ENCODE measurements at regions not wholly inside any gene's neighbourhood (a gene's known extent, or its start where the extent isn't known, plus 50 kb on each side); places are given as distances from the start of the nearest gene placed in this dataset.

DNA sequence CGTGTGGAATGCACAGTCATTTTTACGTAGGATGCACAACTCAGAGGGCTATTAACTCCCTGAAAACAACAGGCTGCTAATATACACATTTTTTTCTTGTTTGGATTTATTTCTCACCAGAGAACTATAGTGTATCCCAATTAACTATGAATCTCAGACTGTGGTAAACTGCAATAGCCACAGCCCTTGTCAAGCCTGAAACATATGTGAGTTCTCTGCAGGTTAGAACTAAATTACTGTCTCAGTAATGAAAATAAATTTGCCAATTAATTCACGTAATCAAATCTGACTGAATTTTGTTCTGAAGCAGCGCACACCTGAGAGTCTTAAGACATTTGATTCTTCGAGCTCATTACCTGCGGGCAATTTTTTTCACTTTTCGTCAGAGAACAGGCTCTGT, 318.6 kb downstream of the PMP22 start:
- no peak for DNase-seq (ENCODE audit: low read depth)

- no peak for DNase-seq (ENCODE audit: low read depth)
Observed at GRCh38 chr17:14942526-14943190, 322.5 kb downstream of the PMP22 start.

DNA sequence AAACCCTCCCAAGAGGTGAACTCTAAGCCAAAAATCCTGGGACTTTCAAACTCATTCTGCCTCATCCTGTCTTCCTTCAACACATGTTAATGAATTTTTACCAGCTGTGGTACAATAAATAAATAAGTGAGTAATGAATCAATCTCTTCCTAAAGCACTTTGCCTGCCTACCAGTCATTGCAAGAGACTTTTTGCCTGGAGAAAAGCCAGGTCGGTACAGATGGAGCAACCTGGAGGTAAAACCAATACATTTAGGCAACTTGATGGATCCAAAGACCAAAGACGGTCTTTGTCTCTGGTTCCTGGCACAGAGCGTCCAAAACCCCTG, 324.2 kb downstream of the PMP22 start:
- no peak for DNase-seq (ENCODE audit: low read depth)

GRCh38 chr17:14940108-14940937, 324.8 kb downstream of the PMP22 start:
- DNase-seq (ENCODE audit: low read depth): no peak

GRCh38 chr17:14935845-14936485, 329.2 kb downstream of the PMP22 start:
- no peak for DNase-seq (ENCODE audit: low read depth)

- no peak for DNase-seq (ENCODE audit: low read depth)
Observed at GRCh38 chr17:14935139-14935841, 329.8 kb downstream of the PMP22 start.

DNA sequence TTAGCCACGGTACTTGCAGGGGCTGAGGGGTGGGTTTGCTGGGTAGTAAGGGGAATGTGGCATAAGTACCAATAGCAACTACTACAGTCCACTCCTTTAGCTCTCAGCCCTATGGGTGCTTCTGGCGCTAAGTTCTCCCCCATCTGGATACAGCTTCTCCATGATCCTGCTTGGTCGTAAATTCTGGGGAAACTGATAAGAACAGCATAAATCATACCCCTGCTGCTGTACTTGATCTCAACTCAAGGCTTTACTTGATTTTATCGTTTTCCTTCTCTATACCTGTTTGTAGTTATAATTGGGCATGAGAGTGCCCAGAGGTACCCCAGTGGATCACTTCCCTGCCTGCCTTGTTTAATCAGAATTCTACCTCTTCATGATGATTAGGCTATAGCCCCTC, 331.4 kb downstream of the PMP22 start:
- no peak for DNase-seq (ENCODE audit: low read depth)

GRCh38 chr17:14926526-14927122, 338.5 kb downstream of the PMP22 start:
- peak; percentile 47 for DNase-seq (ENCODE audit: low read depth)

- no peak for DNase-seq (ENCODE audit: low read depth)
Observed at GRCh38 chr17:14926073-14926472, 339.1 kb downstream of the PMP22 start.

- no peak for DNase-seq (ENCODE audit: low read depth)
Observed at GRCh38 chr17:14925498-14925897, 339.6 kb downstream of the PMP22 start.

GRCh38 chr17:14923981-14924380, 341.1 kb downstream of the PMP22 start:
- DNase-seq (ENCODE audit: low read depth): no peak

DNA sequence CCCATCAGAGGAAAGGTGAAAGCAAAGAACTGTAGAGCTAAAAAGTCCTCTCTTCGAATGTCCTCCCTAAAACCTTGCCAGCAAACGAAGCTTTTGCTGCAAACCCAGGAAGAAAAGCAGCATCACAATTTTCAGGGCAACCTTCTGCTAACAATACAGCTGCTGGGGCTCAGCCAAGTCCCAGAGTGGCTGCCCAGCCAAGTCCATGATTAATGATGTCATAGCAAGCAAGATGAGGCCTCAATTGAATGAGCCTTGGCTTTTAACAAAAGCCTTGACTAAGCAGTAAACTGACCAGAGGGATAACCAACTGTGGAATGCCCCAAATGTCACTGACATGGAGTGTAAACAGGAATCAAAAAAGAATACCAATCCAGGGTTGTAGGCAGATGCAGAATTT, 342.7 kb downstream of the PMP22 start:
- DNase-seq (ENCODE audit: low read depth): no peak

DNA sequence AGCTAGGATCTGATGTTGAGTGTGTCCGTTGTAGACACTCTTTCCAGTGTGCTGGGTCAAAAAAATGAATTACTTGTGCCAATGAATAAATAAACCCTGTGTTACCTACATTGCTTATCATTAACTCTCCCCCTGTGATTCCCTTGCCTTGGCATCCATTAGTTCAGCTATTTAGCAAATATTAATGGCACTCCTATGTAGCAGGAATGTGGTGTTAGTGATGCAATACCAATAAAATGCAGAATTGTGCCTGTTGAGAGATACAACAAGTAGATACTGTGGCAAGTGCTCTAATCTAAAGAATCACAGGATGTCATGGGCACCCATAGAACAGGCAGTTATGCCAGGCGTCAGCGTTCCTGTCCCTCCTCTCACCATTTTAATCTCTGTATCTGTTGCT, 343.2 kb downstream of the PMP22 start:
- DNase-seq (ENCODE audit: low read depth): no peak

- DNase-seq (ENCODE audit: low read depth): no peak
Observed at GRCh38 chr17:14919631-14920213, 345.4 kb downstream of the PMP22 start.

DNA sequence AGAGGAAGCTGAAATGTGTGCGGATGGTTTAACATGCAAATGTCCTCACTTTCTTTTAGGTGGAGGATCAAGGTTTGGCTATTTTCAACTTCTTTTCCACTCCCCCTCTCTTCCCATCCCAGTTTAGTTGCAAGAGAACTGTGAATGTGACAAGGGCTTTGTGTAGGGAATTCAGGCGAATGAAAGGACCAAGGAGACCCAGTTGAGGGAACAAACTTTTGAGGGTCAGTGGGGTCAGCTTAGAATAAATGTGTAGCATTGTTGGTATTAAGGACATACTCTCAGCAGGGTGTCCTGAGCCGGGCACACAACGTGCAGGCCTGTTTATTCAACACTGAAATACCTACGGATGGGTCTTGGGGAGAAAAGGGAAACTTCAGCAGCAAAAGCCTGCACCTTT, 346.0 kb downstream of the PMP22 start:
- DNase-seq (ENCODE audit: low read depth): no peak

DNA sequence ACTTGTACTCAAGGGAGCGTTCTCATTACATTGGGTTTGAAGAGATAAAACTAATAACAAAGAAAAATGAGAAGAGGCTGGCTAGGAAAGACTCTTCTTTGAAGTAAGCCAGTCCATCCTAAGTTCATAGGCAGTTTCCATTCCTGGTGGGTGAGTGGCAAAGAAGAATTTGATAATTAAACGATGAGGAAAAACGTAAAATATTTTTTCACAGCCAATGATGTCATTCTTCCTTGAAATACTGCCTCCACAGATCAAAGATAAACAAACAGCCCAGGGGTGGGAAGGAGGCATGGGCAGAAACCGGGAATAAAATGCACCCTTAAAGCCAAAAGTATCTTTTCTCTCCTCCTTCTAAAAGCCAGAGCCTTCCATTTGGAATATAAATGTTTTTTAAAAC, 346.6 kb downstream of the PMP22 start:
- no peak for DNase-seq (ENCODE audit: low read depth)

- DNase-seq (ENCODE audit: low read depth): no peak
Observed at GRCh38 chr17:14910916-14911315, 354.2 kb downstream of the PMP22 start.

GRCh38 chr17:14904386-14904785, 360.7 kb downstream of the PMP22 start:
- DNase-seq (ENCODE audit: low read depth): no peak

- no peak for DNase-seq (ENCODE audit: low read depth)
Observed at GRCh38 chr17:14903854-14904253, 361.3 kb downstream of the PMP22 start.

GRCh38 chr17:14902803-14903202, 362.3 kb downstream of the PMP22 start:
- DNase-seq (ENCODE audit: low read depth): no peak

- DNase-seq (ENCODE audit: low read depth): no peak
Observed at GRCh38 chr17:14902297-14902696, 362.8 kb downstream of the PMP22 start.

DNA sequence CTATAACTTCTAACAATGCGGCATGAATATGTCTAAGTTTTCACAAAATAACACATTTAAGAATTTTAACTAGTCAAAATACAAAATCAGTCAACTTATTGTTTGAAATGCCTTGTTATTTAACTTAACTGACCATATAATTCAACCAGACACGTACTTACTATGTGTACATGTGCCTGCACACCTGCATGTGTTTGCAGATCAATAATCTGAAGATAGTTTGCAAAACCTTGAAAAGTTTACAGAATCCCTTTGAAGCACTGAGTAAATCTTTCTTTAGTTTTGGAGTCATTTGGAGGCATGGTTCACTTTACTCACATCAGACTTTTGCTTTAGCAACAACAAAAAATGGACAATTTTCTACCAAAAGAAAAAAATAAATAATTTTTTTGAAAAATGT, 363.8 kb downstream of the PMP22 start:
- no peak for DNase-seq (ENCODE audit: low read depth)

Measured in activated gamma-delta T cell treated with anti-CD3 and anti-CD28 coated beads, Interleukin-2, amount 50 U/mL, for 16 hours (primary cell).